G401.6 (cell line): ENCODE measurements at regions not wholly inside any gene's neighbourhood (a gene's known extent, or its start where the extent isn't known, plus 50 kb on each side); places are given as distances from the start of the nearest gene placed in this dataset.

Source experiments
- FAIRE-seq: peaks from 2 replicates; lab custom pipeline; 2012; peaks lifted over from hg19 to GRCh38; lab: Jason Lieb, UNC

- no peak for FAIRE-seq
Measured at GRCh38 chr2:59912042-59912441, 641.4 kb downstream of the BCL11A start.

DNA sequence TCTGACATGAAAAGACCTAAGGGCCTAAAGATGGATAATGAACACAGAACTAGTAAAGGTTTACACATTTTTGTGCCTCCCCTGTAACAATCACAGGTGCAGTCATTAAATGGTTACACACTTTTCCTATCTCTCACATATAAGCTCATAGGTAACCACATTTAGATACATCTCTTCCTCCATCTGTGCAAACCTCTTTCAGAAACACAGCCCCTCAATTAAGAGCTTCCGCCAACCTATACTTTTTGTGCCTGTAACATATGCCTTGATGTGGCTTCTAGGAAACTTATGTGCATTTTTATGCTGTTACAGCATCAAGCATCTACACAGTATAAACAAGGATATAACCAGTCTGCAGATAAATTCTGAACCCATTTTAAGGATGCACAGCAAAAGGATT lies 643.3 kb downstream of the BCL11A start:
- FAIRE-seq = no peak

DNA sequence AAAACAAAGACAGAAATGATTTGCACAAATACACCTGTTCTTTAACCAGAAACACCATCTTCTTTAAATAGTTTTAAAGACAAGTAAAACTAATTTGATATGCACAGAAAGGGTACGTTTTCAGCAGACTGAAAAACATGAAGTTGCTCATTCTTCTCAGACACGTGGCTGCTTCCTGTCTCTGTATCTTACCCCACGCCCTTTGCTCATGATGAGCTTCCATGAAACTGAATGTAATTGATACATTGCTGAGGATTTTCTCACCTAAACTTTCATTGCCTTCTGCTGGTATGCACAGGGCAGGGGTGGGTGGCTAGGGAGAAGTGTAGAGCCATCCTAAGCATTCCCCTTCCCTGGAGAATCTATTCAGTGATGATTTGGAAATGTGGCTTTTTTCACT lies 644.3 kb downstream of the BCL11A start:
- no peak for FAIRE-seq

GRCh38 chr2:59905731-59906130 lies 647.7 kb downstream of the BCL11A start:
- FAIRE-seq = no peak

DNA sequence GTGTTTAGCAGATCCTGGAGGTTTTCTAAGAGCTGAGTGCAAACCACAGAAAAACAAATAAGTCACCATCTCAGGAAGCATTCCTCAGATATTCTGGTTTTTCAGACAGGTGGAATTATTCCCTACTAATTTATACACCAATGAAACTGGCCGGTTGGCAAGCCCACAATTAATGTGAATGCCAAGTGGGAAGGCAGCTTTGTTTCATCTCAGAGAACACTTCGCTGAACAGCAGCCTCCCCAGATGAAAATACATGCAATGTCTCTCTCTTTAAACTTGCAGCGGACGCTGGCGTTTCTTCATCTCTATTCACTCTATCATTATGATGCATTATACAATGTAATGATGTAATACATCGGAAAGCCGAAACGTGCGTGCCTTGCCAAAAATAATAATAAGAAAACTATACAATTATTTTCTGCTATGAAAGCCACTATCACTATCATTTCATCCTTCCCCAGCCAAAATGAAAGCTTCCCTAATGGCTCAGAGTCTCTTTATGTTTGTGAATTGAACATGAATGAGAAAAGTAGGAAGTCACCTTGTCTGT lies 649.4 kb downstream of the BCL11A start:
- no peak for FAIRE-seq

DNA sequence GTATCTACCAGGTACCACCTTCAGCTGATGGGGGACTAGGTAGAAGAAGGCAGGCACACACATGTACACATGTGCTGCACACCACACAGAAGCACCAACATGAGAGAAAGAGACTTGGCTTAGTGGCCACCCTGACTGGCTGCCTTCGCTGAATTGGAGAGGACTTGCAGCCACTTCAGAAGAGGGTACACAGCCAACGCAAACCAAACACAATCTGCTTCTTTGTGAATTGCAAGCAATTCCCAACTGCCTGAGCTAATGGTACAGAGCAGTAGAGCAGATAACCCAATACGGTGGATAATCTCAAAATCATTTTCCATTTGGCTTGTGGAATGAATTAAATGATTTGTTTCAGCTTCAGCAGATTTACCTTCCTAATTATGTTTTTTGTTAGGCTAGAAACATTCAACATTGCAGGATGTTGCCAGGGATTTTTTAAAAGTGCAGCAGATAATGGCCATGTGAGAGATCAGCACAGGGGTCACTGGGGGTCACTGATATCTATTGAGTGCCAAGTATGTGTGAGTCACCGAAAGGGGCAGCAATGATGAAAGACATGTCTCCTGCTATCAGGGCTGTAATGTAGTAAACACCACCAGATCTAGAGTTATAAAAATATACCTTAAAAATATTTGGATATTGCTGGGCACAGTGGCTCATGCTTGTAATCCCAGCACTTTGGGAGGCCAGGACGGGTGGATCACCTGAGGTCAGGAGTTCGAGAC lies 652.6 kb downstream of the BCL11A start:
- FAIRE-seq = no peak

GRCh38 chr2:59899692-59900091 lies 653.8 kb downstream of the BCL11A start:
- no peak for FAIRE-seq

DNA sequence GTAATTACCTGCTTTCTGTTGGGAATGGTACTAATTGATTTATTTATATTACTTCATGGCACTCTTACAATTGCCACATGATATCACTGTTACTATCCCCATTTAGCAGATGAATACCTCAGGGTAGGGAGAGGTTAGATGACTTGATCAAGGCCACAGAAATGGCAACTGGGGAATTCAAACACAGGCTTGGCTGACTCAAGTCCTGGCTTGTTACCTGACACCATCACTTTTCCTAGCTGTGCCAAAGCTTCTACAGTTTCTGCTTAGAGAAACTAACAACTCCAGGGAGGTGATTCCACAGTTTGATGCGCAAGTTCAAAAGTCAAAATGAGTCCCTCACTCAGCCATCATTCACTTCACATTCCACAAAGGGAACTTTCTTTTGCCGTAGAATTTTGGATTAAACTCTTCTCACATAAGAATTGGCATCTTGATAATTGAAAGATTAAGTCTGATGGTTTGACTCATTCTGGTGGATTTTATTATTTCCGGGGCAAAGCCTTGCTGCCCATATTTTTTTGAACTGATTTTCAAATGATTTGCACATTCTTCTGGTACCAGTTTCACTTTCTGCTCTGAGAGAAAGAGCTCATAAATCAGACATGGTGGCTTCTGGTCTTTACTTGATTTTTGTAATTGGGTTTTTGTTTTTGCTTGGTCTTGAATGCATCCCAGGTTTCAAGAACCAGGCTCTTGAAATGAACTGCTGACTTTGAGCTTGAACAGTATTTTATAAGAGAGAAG lies 656.8 kb downstream of the BCL11A start:
- no peak for FAIRE-seq

GRCh38 chr2:59893612-59894011 lies 659.8 kb downstream of the BCL11A start:
- no peak for FAIRE-seq

GRCh38 chr2:59892398-59892797 lies 661.1 kb downstream of the BCL11A start:
- no peak for FAIRE-seq

DNA sequence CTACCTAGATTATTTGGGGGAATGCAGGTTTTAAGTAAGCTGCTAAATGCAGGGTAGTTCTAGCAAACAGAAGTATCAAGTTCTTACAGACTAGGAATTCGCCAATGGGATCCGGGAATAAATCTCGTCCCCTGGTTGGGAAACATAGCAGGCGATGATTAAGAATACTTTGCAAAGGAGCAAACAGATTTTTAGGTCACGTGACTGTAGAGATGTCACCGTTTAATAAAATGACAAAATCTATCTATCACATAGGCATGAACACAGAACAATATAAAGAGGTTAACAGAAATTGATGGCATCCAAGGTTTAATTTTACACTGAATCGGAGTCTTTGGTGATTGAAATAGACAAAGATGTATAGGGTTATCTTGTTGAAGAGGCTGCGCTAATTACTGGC lies 664.1 kb downstream of the BCL11A start:
- no peak for FAIRE-seq

GRCh38 chr2:59888706-59889105 lies 664.7 kb downstream of the BCL11A start:
- no peak for FAIRE-seq

GRCh38 chr2:59888015-59888414 lies 665.4 kb downstream of the BCL11A start:
- FAIRE-seq = no peak

- no peak for FAIRE-seq
Measured at GRCh38 chr2:59887366-59887765, 666.1 kb downstream of the BCL11A start.

DNA sequence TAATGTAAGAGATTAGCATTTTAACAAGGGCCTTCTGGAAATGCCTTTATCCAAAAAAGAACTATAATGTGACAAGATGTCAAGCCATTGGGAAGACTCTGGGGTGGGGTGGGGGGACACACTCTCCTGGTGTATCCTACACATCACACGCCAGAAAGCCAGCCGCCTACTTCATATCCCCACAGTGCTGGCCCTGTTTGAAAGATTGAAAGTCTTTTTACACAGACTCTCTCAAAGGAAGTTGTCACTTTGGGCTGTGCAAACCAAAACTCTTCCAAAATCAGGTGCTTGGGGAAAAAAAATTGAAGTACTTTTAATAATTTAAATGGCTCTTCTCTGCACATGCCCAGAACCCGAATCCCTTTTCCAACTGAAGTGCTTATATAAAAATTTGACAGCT lies 666.7 kb downstream of the BCL11A start:
- FAIRE-seq = no peak

GRCh38 chr2:59885541-59885940 lies 667.9 kb downstream of the BCL11A start:
- no peak for FAIRE-seq

- no peak for FAIRE-seq
Measured at GRCh38 chr2:59884166-59884565, 669.3 kb downstream of the BCL11A start.

DNA sequence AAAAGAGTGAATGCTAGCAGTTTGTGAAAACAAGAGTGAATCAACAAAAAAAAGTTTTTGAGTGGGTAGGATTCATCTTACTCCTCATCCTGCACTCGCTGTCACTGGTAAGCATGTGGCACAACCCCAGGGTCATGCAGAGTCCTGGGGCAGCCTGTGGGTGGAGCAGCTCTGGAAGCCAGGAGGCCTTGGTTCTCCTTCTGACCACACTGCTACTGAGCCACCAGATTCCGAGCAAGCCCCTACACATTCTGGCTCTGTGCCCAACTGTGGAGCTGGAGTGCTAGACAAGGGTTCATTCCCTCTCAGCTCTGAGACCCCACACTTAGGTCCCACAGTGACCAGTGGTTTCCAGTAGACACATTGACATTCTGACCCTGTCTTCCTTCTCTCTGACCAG lies 670.6 kb downstream of the BCL11A start:
- no peak for FAIRE-seq

GRCh38 chr2:59882279-59882678 lies 671.2 kb downstream of the BCL11A start:
- FAIRE-seq = no peak

DNA sequence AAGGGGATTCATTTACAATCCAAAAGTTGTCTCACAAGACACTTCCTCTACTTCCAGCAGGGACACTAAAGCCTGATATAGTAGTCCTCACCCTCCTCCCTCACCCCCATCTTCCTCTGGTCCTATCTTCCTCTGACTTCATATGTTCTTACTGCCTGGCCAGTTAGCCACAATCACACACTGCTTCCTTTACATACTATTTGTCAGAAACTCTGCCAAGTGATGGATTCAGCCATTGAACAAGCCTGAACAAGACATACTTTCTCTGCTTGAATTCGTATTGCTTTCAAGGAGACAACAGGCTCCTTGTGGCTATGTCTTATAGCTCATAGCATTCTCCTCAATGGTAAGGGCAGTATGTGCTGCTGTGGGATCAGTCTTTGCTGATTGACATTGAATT lies 672.2 kb downstream of the BCL11A start:
- FAIRE-seq = no peak

- no peak for FAIRE-seq
Measured at GRCh38 chr2:59879700-59880131, 673.7 kb downstream of the BCL11A start.

DNA sequence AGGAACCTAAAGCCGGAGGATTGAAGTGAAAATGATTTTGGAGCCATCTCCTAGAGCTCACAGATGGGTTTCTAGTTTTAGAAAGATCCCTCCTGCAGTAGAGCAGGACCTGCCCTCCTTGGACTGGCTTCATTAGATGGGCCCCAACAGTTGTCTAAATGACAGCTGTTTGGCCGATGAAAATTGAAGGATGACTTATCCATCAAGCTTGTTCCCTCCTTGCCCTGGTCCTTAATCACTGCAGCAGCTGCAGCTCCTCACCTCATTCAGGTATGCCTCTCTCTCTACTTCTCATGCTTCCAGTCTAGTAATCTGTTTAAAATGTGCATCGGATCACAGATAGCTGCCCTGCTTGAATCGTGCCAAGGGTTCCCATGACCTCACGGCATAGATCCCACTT lies 677.6 kb downstream of the BCL11A start:
- FAIRE-seq = no peak

DNA sequence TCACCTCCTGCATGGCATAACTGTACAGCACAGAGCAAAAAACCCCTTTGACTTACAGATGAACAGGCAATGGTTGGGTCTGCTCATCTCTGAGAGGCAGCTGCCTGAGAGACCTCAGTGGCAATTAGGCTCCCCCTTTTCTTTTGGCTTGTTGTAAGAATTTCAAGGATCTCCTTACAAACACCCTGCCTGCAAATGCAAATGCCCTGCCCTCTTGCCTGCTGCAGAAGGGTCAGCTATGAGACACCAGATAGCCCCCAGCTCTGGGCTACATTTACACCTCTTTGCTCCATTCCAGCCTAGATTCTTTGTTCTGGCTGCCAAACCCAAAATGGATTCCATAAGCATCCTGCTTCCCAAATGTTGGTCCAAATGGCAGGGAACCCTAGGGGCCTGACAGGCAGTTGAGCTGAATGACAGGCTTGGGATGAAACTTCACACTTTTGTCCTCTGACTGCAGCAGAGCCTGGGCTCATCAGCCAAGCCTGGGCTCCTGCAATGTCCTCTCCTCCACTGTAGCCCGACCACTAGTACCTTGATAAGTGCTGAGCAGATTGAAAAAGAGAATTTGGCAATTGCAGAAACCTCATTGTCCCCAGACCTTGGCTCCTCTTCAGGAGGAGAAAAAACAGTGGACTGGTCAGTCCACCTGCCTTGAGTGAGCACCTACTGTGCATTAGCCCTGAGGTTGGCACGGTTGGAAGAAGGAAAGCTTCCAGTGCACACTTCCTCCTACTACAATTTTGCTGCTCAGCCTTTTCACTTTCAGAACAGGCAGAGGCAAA lies 678.3 kb downstream of the BCL11A start:
- no peak for FAIRE-seq
